Esophagus squamous epithelium (tissue), 4 donors: ENCODE measurements at regions not wholly inside any gene's neighbourhood (a gene's known extent, or its start where the extent isn't known, plus 50 kb on each side); places are given as distances from the start of the nearest gene placed in this dataset.

Source experiments
- CTCF ChIP-seq, 6 experiments: fragments of 450-650 bp in 4 of 6; fragments of 200-600 bp in 2 of 6; sonication (generic) in 2 of 6; IDR thresholded peaks; one replicate each; pipeline ENCODE4 v1.5.1; 2016 to 2019; ENCODE audit warnings: antibody characterized with exemption in 6 of 6, mild to moderate bottlenecking in 4 of 6, moderate library complexity in 4 of 6
- POLR2A ChIP-seq, 4 donors: fragments of 450-650 bp; IDR thresholded peaks; one replicate each; pipeline ENCODE4 v1.6.1; 2017; ENCODE audit warnings: antibody characterized with exemption in 4 of 4, mild to moderate bottlenecking in 4 of 4, moderate library complexity in 3 of 4

- TF ChIP-seq CTCF (IDR thresholded peaks at IDR 0.05) = no peak
- TF ChIP-seq POLR2A (IDR thresholded peaks at IDR 0.05) = no peak
Measured at GRCh38 chr7:125654076-125654475, 724.5 kb upstream of the POT1 start.
